HFFc6 (cell line): ENCODE measurements at regions not wholly inside any gene's neighbourhood (a gene's known extent, or its start where the extent isn't known, plus 50 kb on each side); places are given as distances from the start of the nearest gene placed in this dataset.

Experiments used
- DNase-seq: peaks from one replicate; pipeline ENCODE4 v3.0.0-alpha.2; 2018
- H3K27ac Mint-ChIP-seq: 2 replicates; pipeline ENCODE4 v1.8.0; 2020; ENCODE audit warnings: mild to moderate bottlenecking, mixed read lengths
- H3K27me3 Mint-ChIP-seq: 2 replicates; pipeline ENCODE4 v1.8.0; 2021; ENCODE audit warnings: mild to moderate bottlenecking, moderate library complexity, mixed read lengths; ENCODE audit not compliant: insufficient read depth
- H3K36me3 Mint-ChIP-seq: 2 replicates; pipeline ENCODE4 v1.8.0; 2021; ENCODE audit warnings: low read depth, mixed read lengths
- H3K4me1 Mint-ChIP-seq: 2 replicates; pipeline ENCODE4 v1.8.0; 2020; ENCODE audit warnings: low read depth, mixed read lengths
- H3K4me3 Mint-ChIP-seq: 2 replicates; pipeline ENCODE4 v1.8.0; 2020; ENCODE audit warnings: mild to moderate bottlenecking, moderate library complexity, mixed read lengths
- H3K9me3 Mint-ChIP-seq: 2 replicates; pipeline ENCODE4 v1.8.0; 2020; ENCODE audit warnings: mild to moderate bottlenecking, mixed read lengths
- TF ChIP-seq, protein P1 (sequence below): fragments of 200-600 bp; sonication (generic); IDR thresholded peaks from 2 replicates; pipeline ENCODE4 v1.5.0; 2021; ENCODE audit warnings: antibody characterized with exemption, mild to moderate bottlenecking

DNA sequence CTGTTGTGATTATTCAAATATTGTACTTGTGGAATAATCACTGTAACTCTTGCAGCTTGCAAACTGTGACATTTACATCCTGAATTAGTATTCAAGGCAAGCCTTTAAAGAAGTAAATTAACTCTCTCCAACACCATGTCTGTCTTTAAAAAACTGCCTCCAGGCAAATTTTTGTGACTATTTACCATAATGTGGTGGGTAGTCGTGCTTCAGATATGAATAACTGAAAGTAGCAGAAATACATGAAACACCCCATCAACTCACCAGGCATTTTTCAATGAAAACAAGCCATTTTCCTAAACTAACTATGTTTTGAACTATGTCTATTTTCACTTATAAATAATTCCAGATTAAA lies 217.4 kb upstream of the PSMD7 start:
- no peaks in the 10 kb centered on the region for H3K27me3 Mint-ChIP-seq
- TF ChIP-seq, protein P1, sequence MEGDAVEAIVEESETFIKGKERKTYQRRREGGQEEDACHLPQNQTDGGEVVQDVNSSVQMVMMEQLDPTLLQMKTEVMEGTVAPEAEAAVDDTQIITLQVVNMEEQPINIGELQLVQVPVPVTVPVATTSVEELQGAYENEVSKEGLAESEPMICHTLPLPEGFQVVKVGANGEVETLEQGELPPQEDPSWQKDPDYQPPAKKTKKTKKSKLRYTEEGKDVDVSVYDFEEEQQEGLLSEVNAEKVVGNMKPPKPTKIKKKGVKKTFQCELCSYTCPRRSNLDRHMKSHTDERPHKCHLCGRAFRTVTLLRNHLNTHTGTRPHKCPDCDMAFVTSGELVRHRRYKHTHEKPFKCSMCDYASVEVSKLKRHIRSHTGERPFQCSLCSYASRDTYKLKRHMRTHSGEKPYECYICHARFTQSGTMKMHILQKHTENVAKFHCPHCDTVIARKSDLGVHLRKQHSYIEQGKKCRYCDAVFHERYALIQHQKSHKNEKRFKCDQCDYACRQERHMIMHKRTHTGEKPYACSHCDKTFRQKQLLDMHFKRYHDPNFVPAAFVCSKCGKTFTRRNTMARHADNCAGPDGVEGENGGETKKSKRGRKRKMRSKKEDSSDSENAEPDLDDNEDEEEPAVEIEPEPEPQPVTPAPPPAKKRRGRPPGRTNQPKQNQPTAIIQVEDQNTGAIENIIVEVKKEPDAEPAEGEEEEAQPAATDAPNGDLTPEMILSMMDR: no peak
- H3K9me3 Mint-ChIP-seq: peaks cover 16% of the 10 kb centered on the region
- H3K27ac Mint-ChIP-seq: no peak overlapping the region
- peaks cover 6% of the 10 kb centered on the region; the same call in 1 of the 2 replicates for H3K36me3 Mint-ChIP-seq
- DNase-seq: no peak
- H3K4me1 Mint-ChIP-seq: no peaks in the 10 kb centered on the region
- no peak overlapping the region for H3K4me3 Mint-ChIP-seq

DNA sequence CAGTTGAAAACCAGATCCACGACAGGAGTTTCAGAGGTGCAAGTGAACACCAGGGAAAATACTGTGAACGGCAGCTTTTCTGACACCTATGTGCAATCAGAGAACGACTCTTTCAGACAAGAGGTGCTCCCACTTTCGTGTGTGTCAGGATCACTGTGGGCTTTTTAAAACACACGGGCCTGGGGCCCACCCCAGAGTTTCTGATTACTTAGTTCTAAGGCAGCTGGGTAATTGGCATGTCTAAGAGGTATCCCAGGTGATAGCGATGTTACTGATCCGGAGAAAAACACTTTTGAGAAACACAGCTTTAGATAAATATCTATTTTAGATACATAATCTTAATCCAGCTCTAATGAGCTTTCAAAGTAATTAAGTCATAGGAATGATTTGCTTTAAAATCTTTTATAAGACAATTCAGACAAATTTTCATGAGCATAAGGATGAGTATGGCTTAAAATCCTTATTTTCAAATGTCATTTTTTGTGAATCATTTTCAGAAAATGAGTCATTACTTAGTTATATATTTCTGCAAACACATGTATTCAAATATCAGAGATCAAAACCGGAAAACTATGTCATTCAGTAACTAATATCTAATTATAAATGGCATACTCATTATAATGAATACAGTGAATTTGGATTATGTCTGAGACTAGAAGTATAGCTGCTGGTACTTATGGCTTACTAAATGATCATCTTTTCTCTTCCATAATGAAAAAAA lies 217.9 kb upstream of the PSMD7 start:
- H3K36me3 Mint-ChIP-seq: peaks cover 6% of the 10 kb centered on the region; the same call in 1 of the 2 replicates
- peaks cover 16% of the 10 kb centered on the region for H3K9me3 Mint-ChIP-seq
- TF ChIP-seq, protein P1: no peak
- H3K27me3 Mint-ChIP-seq: no peaks in the 10 kb centered on the region
- H3K4me1 Mint-ChIP-seq: no peaks in the 10 kb centered on the region
- DNase-seq: no peak
- no peak overlapping the region for H3K4me3 Mint-ChIP-seq
- no peak overlapping the region for H3K27ac Mint-ChIP-seq

- TF ChIP-seq, protein P1: no peak
- peaks cover 26% of the 10 kb centered on the region for H3K9me3 Mint-ChIP-seq
- no peaks in the 10 kb centered on the region for H3K4me1 Mint-ChIP-seq
- H3K4me3 Mint-ChIP-seq: no peak overlapping the region
- peaks cover 6% of the 10 kb centered on the region; the same call in 1 of the 2 replicates for H3K36me3 Mint-ChIP-seq
- no peak for DNase-seq
- H3K27ac Mint-ChIP-seq: no peak overlapping the region
- H3K27me3 Mint-ChIP-seq: no peaks in the 10 kb centered on the region
These were observed 220.0 kb upstream of the PSMD7 start for GRCh38 chr16:74076568-74076967.

DNA sequence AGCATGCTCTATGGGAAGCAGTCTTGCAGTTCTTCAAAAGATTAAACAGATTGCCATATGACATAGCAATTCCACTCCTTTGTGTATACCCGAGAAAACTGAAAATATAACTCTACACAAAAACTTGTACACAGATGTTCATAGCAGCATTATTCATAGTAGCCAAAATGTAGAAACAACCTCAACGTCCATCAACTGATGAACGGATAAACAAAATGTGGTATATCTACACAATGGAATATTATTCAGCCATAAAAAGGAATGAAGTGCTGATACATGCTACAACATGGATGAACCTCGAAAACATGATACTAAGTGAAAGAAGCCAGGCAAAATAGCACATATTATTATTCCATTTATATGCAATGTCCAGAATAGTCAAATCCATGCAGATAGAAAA lies 221.2 kb upstream of the PSMD7 start:
- Mint-ChIP-seq H3K27me3 (no peaks in the 10 kb centered on the region), H3K27ac (no peak overlapping the region), H3K9me3 (peaks cover 26% of the 10 kb centered on the region), H3K4me1 (no peaks in the 10 kb centered on the region), H3K4me3 (no peak overlapping the region), H3K36me3 (no peaks in the 10 kb centered on the region)
- DNase-seq: no peak
- TF ChIP-seq, protein P1: no peak

DNA sequence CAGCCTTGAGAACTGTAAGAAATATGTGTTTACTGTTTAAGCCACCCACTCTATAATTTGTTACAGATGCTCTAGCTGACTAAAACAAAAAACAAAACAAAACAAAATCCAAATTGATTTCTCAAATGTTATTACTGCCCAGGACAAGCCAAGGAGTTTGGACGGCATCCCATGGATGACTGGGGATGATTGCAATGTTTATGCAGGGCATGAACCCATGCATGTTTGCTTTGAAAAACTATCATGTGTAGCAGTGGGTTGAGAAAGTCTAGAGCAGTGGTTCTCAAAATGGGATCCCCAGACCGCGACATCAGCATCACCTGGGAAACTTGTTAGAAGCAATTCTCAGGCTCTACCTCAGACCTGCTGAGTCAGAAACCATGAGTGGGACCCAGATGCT lies 223.2 kb upstream of the PSMD7 start:
- H3K9me3 Mint-ChIP-seq: peaks cover 29% of the 10 kb centered on the region
- peaks cover 4% of the 10 kb centered on the region; the same call in 1 of the 2 replicates for H3K36me3 Mint-ChIP-seq
- TF ChIP-seq, protein P1: no peak
- no peak overlapping the region for H3K27ac Mint-ChIP-seq
- H3K4me3 Mint-ChIP-seq: no peak overlapping the region
- H3K4me1 Mint-ChIP-seq: no peaks in the 10 kb centered on the region
- no peak for DNase-seq
- H3K27me3 Mint-ChIP-seq: no peaks in the 10 kb centered on the region
